ENCODE measurements at regions not wholly inside any gene's neighbourhood (a gene's known extent, or its start where the extent isn't known, plus 50 kb on each side); places are given as distances from the start of the nearest gene placed in this dataset.

GRCh38 chr12:77687321-77687720 lies 143.4 kb upstream of the NAV3 start:
- no peak for TF ChIP-seq CTCF (IDR thresholded peaks at IDR 0.05)
- TF ChIP-seq POLR2A (IDR thresholded peaks at IDR 0.05): no peak
